ENCODE measurements at regions not wholly inside any gene's neighbourhood (a gene's known extent, or its start where the extent isn't known, plus 50 kb on each side); places are given as distances from the start of the nearest gene placed in this dataset.

DNA sequence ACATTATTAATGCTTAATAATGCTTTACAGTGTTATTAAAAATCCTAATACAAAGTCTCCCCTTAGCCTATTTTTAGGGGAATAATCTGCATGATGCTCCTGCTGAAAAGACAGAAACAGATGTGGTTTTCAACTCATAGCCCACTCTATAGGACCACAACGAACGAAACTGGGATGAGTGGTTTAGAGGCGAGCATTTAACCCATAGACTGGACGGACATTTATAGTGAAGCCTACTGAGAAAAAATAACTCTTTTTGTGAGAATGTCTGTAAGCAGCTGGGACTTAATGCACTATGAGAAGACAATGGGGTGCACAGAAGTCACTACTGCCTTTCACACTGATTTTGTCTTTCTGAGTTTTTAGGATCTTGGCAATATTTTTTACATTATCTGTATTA, 1599.6 kb upstream of the B3GALT2 start:
- Histone ChIP-seq H3K4me3 (no peak overlapping the region), H3K79me2 (ENCODE audit: control insufficient read depth, insufficient read depth, low read length) (no peaks in the 10 kb centered on the region), H3K9ac (ENCODE audit: control insufficient read depth, insufficient read depth, low read length) (no peak overlapping the region), H3K36me3 (ENCODE audit: control insufficient read depth in 2 of 2, insufficient read depth in 2 of 2, low read length in 1 of 2) (no peaks in the 10 kb centered on the region), H4K20me1 (ENCODE audit: control insufficient read depth, insufficient read depth) (no peaks in the 10 kb centered on the region), H3K4me2 (ENCODE audit: control insufficient read depth, insufficient read depth) (no peak overlapping the region), H3K27ac (ENCODE audit: control insufficient read depth, insufficient read depth) (no peak overlapping the region), H2AFZ (ENCODE audit: control insufficient read depth, low read depth, low read length) (no peak overlapping the region), H3K27me3 (replicated peaks in 1 of 2; ENCODE audit: control insufficient read depth in 2 of 2, insufficient read depth in 2 of 2, low read length in 1 of 2) (no peaks in the 10 kb centered on the region), H3K4me1 (ENCODE audit: control insufficient read depth, insufficient read depth, low read length) (no peaks in the 10 kb centered on the region), H3K9me3 (replicated peaks; ENCODE audit: control insufficient read depth, insufficient read depth, low read length) (no peaks in the 10 kb centered on the region)
- DNase-seq (ENCODE audit: low read depth, low spot score) (no peak), FAIRE-seq (no peak), ATAC-seq (no peak)
- SMC1A ChIA-PET (ENCODE audit: uncharacterized antibody, unreplicated experiment), result no interaction called here
- in situ Hi-C loops (cut with MboI), result no loop called here
- WGBS (ENCODE audit: insufficient coverage, insufficient replicate concordance, low lambda C conversion rate, missing lambda C conversion rate), result 21% methylated on average over 4 of the region's 4 CpGs
- POLR2A ChIA-PET, result no interaction called here
- BruUV-seq (replicated peaks), result no TSS peak
- RAD21 ChIA-PET (ENCODE audit: unreplicated experiment), result no interaction called here
- TF ChIP-seq KAT2A (conservative IDR thresholded peaks at IDR 0.05; ENCODE audit: control insufficient read depth, low read depth, low read length), result no peak
- TF ChIP-seq TCF3 (IDR thresholded peaks at IDR 0.05; ENCODE audit: borderline replicate concordance, insufficient read depth, low read depth, low read length), result no peak
- TF ChIP-seq, protein P1, sequence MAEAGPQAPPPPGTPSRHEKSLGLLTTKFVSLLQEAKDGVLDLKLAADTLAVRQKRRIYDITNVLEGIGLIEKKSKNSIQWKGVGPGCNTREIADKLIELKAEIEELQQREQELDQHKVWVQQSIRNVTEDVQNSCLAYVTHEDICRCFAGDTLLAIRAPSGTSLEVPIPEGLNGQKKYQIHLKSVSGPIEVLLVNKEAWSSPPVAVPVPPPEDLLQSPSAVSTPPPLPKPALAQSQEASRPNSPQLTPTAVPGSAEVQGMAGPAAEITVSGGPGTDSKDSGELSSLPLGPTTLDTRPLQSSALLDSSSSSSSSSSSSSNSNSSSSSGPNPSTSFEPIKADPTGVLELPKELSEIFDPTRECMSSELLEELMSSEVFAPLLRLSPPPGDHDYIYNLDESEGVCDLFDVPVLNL (IDR thresholded peaks at IDR 0.05; ENCODE audit: low read depth, low read length), result no peak
- TF ChIP-seq MYB (IDR thresholded peaks at IDR 0.05; ENCODE audit: borderline replicate concordance, low read depth, low read length), result no peak
- CTCF ChIA-PET, result no interaction called here
- intact Hi-C loops (cut with micrococcal nuclease; ENCODE audit: unreplicated experiment), result no loop called here

DNA sequence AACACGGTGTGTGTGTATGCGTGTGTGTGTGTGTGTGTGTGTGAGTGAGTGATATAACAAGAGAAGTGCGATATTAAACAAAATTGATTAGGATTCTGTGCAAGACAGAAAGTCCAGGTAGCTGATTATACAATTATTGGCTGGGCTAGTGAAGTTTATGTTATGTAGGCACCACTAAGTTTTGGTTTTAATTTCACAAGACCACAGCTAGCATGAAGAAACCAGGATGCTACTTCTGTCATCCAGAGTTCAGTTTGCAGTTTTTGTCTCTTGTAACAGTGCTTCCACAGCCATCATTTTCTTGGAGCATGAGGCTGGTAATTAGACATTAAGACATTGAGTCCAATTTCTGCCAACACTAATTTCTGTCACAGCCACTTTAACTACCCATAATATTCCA, 1590.2 kb upstream of the B3GALT2 start:
- no peak overlapping the region for H3K27ac ChIP-seq (ENCODE audit: control insufficient read depth, insufficient read depth)
- no peaks in the 10 kb centered on the region for H3K36me3 ChIP-seq (ENCODE audit: control insufficient read depth in 2 of 2, insufficient read depth in 2 of 2, low read length in 1 of 2)
- H3K4me2 ChIP-seq (ENCODE audit: control insufficient read depth, insufficient read depth), result no peak overlapping the region
- H4K20me1 ChIP-seq (ENCODE audit: control insufficient read depth, insufficient read depth), result no peaks in the 10 kb centered on the region
- H3K9ac ChIP-seq (ENCODE audit: control insufficient read depth, insufficient read depth, low read length), result no peak overlapping the region
- in situ Hi-C loops (cut with MboI), result no loop called here
- H3K27me3 ChIP-seq (replicated peaks in 1 of 2; ENCODE audit: control insufficient read depth in 2 of 2, insufficient read depth in 2 of 2, low read length in 1 of 2), result no peaks in the 10 kb centered on the region; a peak in 1 of 4 replicates
- intact Hi-C loops (cut with micrococcal nuclease; ENCODE audit: unreplicated experiment), result no loop called here
- 29% methylated on average over 3 of the region's 3 CpGs for WGBS (ENCODE audit: insufficient coverage, insufficient replicate concordance, low lambda C conversion rate, missing lambda C conversion rate)
- no peaks in the 10 kb centered on the region for H3K9me3 ChIP-seq (replicated peaks; ENCODE audit: control insufficient read depth, insufficient read depth, low read length)
- CTCF ChIA-PET, result no interaction called here
- no peak for FAIRE-seq
- RAD21 ChIA-PET (ENCODE audit: unreplicated experiment), result no interaction called here
- ATAC-seq, result no peak
- BruUV-seq (replicated peaks), result no TSS peak
- DNase-seq (ENCODE audit: low read depth, low spot score), result no peak
- H3K79me2 ChIP-seq (ENCODE audit: control insufficient read depth, insufficient read depth, low read length), result no peaks in the 10 kb centered on the region
- H2AFZ ChIP-seq (ENCODE audit: control insufficient read depth, low read depth, low read length), result no peak overlapping the region
- POLR2A ChIA-PET, result interaction anchor here (0.6 kb wide), 1 partner anchor 700 kb away, joined by 3 read pairs; no protein-coding TSS in a partner anchor
- H3K4me3 ChIP-seq, result no peak overlapping the region
- H3K4me1 ChIP-seq (ENCODE audit: control insufficient read depth, insufficient read depth, low read length), result no peaks in the 10 kb centered on the region
- SMC1A ChIA-PET (ENCODE audit: uncharacterized antibody, unreplicated experiment), result interaction anchor here (0.9 to 1.0 kb wide), 2 partner anchors 14 to 117 kb away, joined by 3 read pairs; no protein-coding TSS in a partner anchor
- TF ChIP-seq SMAD1 (IDR thresholded peaks at IDR 0.05; ENCODE audit: low read depth, partially characterized antibody) (no peak), SIX5 (IDR thresholded peaks at IDR 0.05; ENCODE audit: low read depth, low read length, severe bottlenecking) (no peak), SREBF2 (IDR thresholded peaks at IDR 0.05; ENCODE audit: low read length) (no peak), MAX (IDR thresholded peaks at IDR 0.05; ENCODE audit: low read depth, low read length) (no peak), YY1 (IDR thresholded peaks at IDR 0.05; ENCODE audit: low read depth, low read length) (no peak), PML (IDR thresholded peaks at IDR 0.05; ENCODE audit: low read length) (no peak), BHLHE40 (IDR thresholded peaks at IDR 0.05; ENCODE audit: borderline replicate concordance in 1 of 2, low read depth in 2 of 2, low read length in 1 of 2) (no peak), SPI1 (IDR thresholded peaks at IDR 0.05; ENCODE audit: borderline replicate concordance, insufficient read depth, low read depth, low read length) (no peak), GABPA (IDR thresholded peaks at IDR 0.05; ENCODE audit: low read depth) (no peak)
- TF ChIP-seq, protein P2, sequence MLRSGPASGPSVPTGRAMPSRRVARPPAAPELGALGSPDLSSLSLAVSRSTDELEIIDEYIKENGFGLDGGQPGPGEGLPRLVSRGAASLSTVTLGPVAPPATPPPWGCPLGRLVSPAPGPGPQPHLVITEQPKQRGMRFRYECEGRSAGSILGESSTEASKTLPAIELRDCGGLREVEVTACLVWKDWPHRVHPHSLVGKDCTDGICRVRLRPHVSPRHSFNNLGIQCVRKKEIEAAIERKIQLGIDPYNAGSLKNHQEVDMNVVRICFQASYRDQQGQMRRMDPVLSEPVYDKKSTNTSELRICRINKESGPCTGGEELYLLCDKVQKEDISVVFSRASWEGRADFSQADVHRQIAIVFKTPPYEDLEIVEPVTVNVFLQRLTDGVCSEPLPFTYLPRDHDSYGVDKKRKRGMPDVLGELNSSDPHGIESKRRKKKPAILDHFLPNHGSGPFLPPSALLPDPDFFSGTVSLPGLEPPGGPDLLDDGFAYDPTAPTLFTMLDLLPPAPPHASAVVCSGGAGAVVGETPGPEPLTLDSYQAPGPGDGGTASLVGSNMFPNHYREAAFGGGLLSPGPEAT (IDR thresholded peaks at IDR 0.05; ENCODE audit: low read depth), result no peak
- TF ChIP-seq, protein P3, sequence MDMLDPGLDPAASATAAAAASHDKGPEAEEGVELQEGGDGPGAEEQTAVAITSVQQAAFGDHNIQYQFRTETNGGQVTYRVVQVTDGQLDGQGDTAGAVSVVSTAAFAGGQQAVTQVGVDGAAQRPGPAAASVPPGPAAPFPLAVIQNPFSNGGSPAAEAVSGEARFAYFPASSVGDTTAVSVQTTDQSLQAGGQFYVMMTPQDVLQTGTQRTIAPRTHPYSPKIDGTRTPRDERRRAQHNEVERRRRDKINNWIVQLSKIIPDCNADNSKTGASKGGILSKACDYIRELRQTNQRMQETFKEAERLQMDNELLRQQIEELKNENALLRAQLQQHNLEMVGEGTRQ (IDR thresholded peaks at IDR 0.05; ENCODE audit: borderline replicate concordance, low read depth, low read length), result no peak
